Fibroblast of pulmonary artery (primary cell): ENCODE measurements at regions not wholly inside any gene's neighbourhood (a gene's known extent, or its start where the extent isn't known, plus 50 kb on each side); places are given as distances from the start of the nearest gene placed in this dataset.
"Not testable (repeated sequence)": the region's sequence is repeated elsewhere in the genome, so short reads cannot be mapped to it uniquely, and the experiment has no call there.

Source experiments
- DNase-seq: peaks from one replicate; pipeline ENCODE4 v3.0.0-alpha.2; 2010; ENCODE audit warnings: low read depth
- H3K4me3 ChIP-seq: replicated peaks from 2 replicates; pipeline ENCODE4 v1.5.1; 2011; ENCODE audit warnings: low read depth, mild to moderate bottlenecking, control low read depth, low read length, moderate library complexity
- CTCF ChIP-seq: IDR thresholded peaks from 2 replicates; pipeline ENCODE4 v1.5.1; 2011; ENCODE audit warnings: mild to moderate bottlenecking, control low read depth, low read length, inconsistent platforms; ENCODE audit errors: missing control alignments

GRCh38 chr1:88333086-88333695, 350.9 kb upstream of the PKN2 start:
- no peak for TF ChIP-seq CTCF
- DNase-seq: no peak
- H3K4me3 ChIP-seq: no peak overlapping the region

GRCh38 chr1:88341447-88341846, 342.6 kb upstream of the PKN2 start:
- no peak for TF ChIP-seq CTCF
- DNase-seq: no peak

GRCh38 chr1:88342081-88342480, 342.0 kb upstream of the PKN2 start:
- H3K4me3 ChIP-seq, DNase-seq: not testable (repeated sequence)

More at GRCh38 chr1:88341447-88341846, 342.6 kb upstream of the PKN2 start:
- H3K4me3 ChIP-seq: no peak overlapping the region

GRCh38 chr1:88350648-88351047, 333.4 kb upstream of the PKN2 start:
- no peak for DNase-seq
- no peak overlapping the region for H3K4me3 ChIP-seq
- no peak for TF ChIP-seq CTCF

GRCh38 chr1:88351960-88352359, 332.1 kb upstream of the PKN2 start:
- H3K4me3 ChIP-seq: no peak overlapping the region
- no peak for TF ChIP-seq CTCF
- DNase-seq: no peak

- TF ChIP-seq CTCF: no peak
- no peak for DNase-seq
- H3K4me3 ChIP-seq: no peak overlapping the region
Observed at GRCh38 chr1:88354256-88354655, 329.8 kb upstream of the PKN2 start.

- no peak overlapping the region for H3K4me3 ChIP-seq
- DNase-seq: no peak
- TF ChIP-seq CTCF: no peak
Observed at GRCh38 chr1:88357729-88358128, 326.3 kb upstream of the PKN2 start.
